Prostate gland (tissue), 2 donors: ENCODE measurements at regions not wholly inside any gene's neighbourhood (a gene's known extent, or its start where the extent isn't known, plus 50 kb on each side); places are given as distances from the start of the nearest gene placed in this dataset.

Source experiments
- POLR2A ChIP-seq: fragments of 450-650 bp; IDR thresholded peaks from one replicate; pipeline ENCODE4 v1.6.1; 2016; ENCODE audit warnings: antibody characterized with exemption, mild to moderate bottlenecking
- POLR2AphosphoS5 ChIP-seq: sonication (generic); formaldehyde crosslinking; IDR thresholded peaks from one replicate; pipeline ENCODE4 v1.6.1; 2017; ENCODE audit warnings: antibody characterized with exemption
- TF ChIP-seq, protein P1 (sequence below), 4 experiments: fragments of 200-600 bp in 2 of 4; fragments of 450-650 bp in 2 of 4; sonication (generic) in 2 of 4; IDR thresholded peaks; 1 replicate in 3 of 4; 2 replicates in 1 of 4; pipeline ENCODE4 v1.5.1; 2016 to 2019; ENCODE audit warnings: antibody characterized with exemption in 4 of 4, mild to moderate bottlenecking in 2 of 4, moderate library complexity in 2 of 4

- TF ChIP-seq, protein P1, sequence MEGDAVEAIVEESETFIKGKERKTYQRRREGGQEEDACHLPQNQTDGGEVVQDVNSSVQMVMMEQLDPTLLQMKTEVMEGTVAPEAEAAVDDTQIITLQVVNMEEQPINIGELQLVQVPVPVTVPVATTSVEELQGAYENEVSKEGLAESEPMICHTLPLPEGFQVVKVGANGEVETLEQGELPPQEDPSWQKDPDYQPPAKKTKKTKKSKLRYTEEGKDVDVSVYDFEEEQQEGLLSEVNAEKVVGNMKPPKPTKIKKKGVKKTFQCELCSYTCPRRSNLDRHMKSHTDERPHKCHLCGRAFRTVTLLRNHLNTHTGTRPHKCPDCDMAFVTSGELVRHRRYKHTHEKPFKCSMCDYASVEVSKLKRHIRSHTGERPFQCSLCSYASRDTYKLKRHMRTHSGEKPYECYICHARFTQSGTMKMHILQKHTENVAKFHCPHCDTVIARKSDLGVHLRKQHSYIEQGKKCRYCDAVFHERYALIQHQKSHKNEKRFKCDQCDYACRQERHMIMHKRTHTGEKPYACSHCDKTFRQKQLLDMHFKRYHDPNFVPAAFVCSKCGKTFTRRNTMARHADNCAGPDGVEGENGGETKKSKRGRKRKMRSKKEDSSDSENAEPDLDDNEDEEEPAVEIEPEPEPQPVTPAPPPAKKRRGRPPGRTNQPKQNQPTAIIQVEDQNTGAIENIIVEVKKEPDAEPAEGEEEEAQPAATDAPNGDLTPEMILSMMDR (IDR thresholded peaks at IDR 0.05), result no peak
- TF ChIP-seq POLR2A (no peak), POLR2AphosphoS5 (no peak)
Observed at GRCh38 chr21:28084951-28085350, 907.7 kb downstream of the LTN1 start.
